HG03565 (cell line): ENCODE measurements at regions not wholly inside any gene's neighbourhood (a gene's known extent, or its start where the extent isn't known, plus 50 kb on each side); places are given as distances from the start of the nearest gene placed in this dataset.

Experiments used
- ATAC-seq: cut with Tn5 transposase; IDR thresholded peaks from one replicate; pipeline ENCODE4 v1.9.1; 2021; ENCODE audit warnings: mild to moderate bottlenecking, moderate library complexity; ENCODE audit not compliant: unreplicated experiment

GRCh38 chr18:39759926-39760325, 2194.3 kb upstream of the CELF4 start:
- ATAC-seq = no peak

DNA sequence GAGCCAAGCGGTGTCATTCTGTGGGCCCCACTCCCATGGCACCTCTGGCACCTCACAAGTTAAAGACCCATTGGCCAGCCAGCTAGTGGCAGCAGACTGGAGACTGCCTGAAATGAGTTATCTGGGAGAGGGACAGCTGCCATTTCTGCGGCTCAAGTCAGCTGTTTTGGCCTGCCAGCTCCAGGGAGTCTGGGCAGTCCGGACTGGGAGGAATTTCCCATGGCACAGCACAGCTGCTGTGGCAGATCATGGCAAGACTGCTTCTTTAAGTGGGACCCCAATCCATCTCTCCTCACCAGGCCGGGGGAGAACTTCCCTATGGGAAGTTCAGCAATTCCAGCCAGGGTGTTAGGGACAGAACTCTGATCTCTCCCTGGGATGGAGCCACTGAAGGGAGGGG, 2187.6 kb upstream of the CELF4 start:
- ATAC-seq = no peak

- no peak for ATAC-seq
Measured at GRCh38 chr18:39752351-39752750, 2186.8 kb upstream of the CELF4 start.

DNA sequence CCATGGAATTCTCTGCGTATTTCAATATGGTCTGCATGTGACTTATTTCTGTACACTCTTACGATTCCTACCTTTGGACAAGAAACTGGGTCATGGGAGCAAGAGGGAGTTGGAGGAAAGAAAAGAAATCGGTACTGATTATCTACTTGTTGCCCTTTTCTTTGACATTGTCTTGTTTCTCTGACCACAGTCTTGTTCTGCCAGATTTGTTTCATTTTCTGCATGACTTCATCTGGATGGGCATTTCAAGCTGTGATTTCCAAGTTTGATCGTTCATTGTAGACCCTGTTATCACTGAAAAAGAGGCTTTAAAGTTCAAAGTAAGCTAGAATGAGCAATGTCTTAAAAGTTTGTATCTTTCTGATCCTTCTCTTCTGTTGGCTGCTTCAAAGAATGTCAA, 2186.3 kb upstream of the CELF4 start:
- ATAC-seq = no peak

GRCh38 chr18:39751161-39751560, 2185.6 kb upstream of the CELF4 start:
- no peak for ATAC-seq

DNA sequence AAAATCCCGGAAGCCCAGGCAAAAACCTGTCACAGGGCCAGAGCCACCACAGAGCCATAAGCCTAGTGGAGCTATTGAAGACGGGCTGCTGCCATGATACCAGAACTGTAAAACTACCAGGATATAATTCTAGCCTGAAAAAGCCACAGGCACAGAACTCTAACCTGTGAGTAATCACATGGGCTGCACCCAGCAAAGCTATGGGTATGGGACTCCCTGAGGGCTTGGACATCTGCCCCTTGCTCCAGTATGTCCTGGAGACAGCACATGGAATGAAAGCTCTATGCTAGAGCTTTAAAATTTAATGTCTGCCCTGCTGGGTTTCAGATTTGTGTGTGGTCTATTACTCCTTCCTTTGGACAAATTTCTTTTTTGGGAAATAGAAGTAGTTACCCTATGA, 2183.6 kb upstream of the CELF4 start:
- ATAC-seq = no peak

DNA sequence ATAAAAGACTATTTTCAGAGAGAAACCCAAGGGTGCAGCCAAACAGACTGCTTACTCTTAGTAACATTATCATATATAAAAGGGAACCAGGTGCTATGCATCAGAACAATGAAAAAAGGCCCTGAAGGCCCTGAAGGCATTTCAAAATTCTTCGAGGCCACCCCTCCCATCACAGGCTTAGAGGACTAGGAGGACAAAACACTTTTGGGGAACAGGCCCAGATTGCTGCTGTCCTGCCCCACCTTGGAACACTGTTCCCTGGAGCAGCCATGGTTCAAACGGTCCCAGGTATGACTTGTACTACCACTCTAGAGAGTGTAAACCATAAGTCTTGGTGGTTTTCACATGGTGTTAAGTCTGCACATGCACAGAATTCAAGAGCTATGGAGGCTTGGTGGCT, 2183.1 kb upstream of the CELF4 start:
- no peak for ATAC-seq

- no peak for ATAC-seq
Measured at GRCh38 chr18:39746201-39746600, 2180.6 kb upstream of the CELF4 start.

- ATAC-seq = no peak
Measured at GRCh38 chr18:39743463-39743862, 2177.9 kb upstream of the CELF4 start.

DNA sequence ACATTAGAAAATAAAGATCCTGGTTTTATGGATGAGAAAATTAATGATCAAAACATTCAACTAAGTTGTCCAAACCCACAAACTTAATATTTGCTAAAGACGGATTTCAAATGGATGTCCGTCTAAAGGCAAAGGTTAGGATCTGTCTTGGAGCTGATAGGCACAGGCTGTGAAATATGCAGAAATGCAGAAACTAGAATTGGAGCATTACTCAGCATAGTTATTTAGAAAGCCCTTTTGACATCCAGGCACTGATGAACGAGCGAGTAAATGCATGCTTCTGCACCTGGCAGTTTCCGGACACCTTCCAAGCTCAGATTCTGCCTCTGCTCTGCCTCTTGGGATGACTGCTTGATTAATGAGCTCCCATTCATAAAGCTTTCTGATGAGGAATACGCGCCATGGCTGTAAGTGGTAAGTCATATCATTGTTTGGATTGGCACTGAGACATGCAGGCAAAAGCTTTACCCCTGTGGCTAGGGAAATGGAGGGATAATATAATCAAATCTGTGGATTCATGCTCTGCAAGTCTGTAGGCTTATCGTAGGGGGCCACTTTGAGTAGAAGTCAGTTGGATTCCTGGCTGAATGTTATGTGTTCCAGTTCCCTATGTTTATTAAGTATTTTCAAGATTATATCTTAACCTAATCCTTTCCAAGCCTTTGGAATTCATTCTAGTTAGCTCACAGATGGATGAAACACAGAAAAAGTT, 2176.3 kb upstream of the CELF4 start:
- no peak for ATAC-seq

DNA sequence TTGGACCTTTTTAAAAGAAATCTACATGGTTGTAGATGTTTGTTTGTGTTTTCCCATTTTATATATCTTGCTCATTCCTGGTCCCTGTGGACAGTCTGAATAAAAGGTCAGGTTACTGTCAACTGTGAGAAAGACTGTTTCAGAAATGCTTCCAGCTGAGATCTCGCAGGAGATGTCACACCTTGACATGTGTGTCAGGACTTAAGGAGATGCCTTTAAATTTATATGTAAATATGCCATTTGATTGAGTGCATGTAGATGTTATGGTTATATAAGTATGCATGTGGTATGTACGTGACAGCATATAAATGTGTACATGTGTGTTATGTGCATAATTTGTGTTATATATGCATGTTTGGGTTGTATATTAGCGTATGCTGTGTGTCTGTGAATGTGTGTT, 2172.3 kb upstream of the CELF4 start:
- ATAC-seq = no peak

DNA sequence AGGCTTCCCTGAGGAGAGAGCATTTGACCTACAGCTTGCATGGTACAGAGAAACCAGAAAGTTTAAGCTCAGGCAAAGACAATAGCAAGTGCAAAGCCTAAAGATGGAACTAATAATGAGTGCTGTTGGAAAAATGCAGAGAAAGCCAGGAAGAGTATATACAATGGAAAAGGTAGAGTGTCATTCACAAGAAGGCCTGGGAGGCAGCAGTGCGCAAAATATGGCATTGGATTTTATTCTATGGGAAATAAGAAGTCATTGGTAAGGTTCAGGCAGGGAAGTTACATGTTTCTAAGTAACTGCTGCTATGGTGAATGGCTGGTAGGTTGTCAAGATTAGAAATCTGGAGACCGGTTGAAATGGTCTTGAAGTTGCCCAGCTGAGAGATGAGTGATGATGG, 2167.3 kb upstream of the CELF4 start:
- no peak for ATAC-seq

- no peak for ATAC-seq
Measured at GRCh38 chr18:39730606-39731005, 2165.0 kb upstream of the CELF4 start.

GRCh38 chr18:39724652-39725051, 2159.1 kb upstream of the CELF4 start:
- ATAC-seq = no peak

DNA sequence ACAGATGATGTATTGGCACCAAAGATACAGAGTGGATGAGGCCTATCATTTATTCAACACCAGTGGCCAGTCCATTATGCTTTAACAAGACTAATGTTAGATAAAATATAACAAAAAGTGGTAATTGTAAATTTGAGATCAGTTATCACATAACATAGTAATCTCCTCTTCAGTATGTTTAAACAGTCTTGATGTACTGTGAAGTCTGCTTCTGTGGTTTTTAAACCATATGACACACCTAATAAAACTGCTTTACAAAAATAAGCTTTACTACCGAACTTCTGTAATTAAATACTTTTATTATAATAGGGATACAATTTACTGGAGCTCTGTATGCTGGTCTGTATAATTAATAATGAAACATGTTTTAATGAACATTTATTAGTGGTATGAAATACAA, 2156.1 kb upstream of the CELF4 start:
- ATAC-seq = no peak

- ATAC-seq = no peak
Measured at GRCh38 chr18:39713961-39714360, 2148.4 kb upstream of the CELF4 start.

DNA sequence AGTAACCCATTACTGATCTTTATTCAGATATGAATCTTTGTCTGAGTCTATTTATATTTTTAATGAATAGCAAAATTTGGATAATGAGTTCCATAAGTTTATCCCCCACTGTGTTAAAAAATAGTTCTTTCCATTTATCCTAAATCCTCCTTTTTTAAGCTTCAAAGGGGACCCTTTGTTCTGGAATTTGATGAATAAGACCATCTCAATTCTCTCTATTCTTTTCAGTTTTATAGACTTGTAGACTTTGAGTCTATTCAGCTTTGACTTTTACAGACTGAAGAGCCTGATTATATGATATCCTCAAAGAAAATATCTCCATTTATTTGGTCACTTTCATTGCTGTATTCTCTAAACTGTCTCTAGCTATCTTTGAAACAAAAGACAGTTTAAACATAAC, 2146.1 kb upstream of the CELF4 start:
- no peak for ATAC-seq

DNA sequence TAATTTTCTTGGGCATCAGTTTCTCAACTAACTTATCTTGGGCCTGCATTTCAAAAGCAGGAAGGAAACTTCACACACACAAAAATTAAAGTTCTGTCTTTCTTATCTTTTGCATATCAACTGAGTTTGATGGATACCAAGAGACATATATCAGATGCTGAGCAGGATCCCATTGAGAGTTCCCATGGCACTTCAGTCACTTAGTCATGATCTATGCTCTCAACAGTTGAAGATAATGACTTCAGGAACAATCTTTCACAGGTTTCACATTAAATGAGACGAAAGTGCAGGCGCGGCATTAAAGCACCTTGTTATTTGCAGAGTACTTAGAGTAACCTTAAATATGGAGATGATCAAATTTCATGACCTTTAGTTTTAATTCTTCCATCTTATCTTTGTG, 2139.8 kb upstream of the CELF4 start:
- no peak for ATAC-seq

DNA sequence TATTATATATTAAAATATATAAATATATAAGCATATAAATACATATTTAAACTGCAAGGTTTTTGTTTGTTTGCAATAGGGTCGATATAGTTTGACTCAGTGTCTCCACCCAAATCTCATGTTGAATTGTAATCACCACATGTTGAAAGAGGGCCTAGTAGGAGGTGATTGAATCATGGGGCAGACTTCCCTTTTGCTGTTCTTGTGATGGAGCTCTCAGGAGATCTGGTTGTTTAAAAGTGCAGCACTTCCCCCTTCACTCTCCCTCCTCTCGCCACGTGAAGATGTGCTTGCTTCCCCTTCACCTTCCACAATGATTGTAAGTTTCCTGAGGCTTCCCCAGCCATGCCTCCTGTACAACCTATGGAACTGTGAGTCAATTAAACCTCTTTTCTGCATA, 2137.3 kb upstream of the CELF4 start:
- no peak for ATAC-seq

- no peak for ATAC-seq
Measured at GRCh38 chr18:39701839-39702238, 2136.2 kb upstream of the CELF4 start.

DNA sequence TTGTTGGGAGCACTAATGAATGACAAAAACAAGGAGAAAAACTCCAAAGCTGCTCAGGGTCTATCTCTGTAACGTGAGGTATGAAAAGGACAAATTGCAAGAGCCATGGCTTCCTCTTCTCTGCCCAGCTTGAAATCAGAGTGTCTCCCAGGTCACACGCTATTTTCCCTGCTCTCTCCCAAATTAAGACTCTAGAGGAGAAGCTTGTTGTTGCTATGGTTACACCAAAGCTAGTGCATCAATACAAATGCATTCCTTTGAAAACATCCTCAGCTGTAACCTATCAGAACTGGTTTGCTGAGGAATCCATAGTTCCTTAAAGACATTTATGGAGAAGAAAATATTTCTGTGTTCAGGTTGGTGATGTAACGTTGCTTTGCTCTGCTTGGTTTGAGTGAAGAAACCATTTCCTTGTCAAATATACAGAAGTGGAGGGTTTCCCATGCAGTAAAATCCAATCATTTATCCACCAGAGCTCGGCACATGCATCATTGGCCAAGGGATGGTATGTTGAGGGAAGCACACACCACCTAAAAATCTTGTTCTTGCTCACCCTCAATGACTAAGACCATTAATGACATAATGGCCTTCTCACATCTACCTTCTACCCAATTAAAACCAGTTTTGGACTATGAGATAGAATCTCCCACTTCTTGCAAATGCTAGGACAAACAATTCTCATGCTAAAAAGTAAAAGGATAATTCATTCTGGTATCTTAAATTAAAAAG, 2135.6 kb upstream of the CELF4 start:
- ATAC-seq = no peak

GRCh38 chr18:39699340-39699964, 2133.9 kb upstream of the CELF4 start:
- no peak for ATAC-seq
